SK-N-SH (cell line): ENCODE measurements at regions not wholly inside any gene's neighbourhood (a gene's known extent, or its start where the extent isn't known, plus 50 kb on each side); places are given as distances from the start of the nearest gene placed in this dataset.

ENCODE experiments used
- CTCF ChIA-PET: fragments of 300-600, 350-600 bp; formaldehyde crosslinking; extraction: SDS; loops from one replicate; lab custom pipeline; 2021; lab: Yijun Ruan, JAX
- POLR2A ChIA-PET: fragments of 350-600 bp; sonication (Branson Sonifier 250); formaldehyde crosslinking; extraction: SDS; loops from one replicate; lab custom pipeline; 2020; ENCODE audit warnings: antibody characterized with exemption, inconsistent platforms; lab: Yijun Ruan, JAX
- DNase-seq: peaks from one replicate; pipeline ENCODE4 v3.0.0; 2012
- H2AFZ ChIP-seq: fragments of 200-600 bp; sonication (generic); 2 replicates; pipeline ENCODE4 v1.8.1; 2016; ENCODE audit warnings: antibody characterized with exemption, mild to moderate bottlenecking, low read depth
- H3F3A ChIP-seq: fragments of 200-600 bp; sonication (generic); replicated peaks from 2 replicates; pipeline ENCODE3; 2016; ENCODE audit warnings: antibody characterized with exemption, mild to moderate bottlenecking; ENCODE audit not compliant: insufficient read depth
- H3K27ac ChIP-seq, 2 experiments: fragments of 200-500 bp in 1 of 2; fragments of 200-600 bp in 1 of 2; sonication (Bioruptor generic) in 1 of 2; sonication (generic), shearing (Covaris generic) in 1 of 2; 2 replicates each; pipeline versions ENCODE4 v1.5.1 to v1.6.1; 2014 to 2016; ENCODE audit warnings: low read depth in 2 of 2, inconsistent platforms in 1 of 2, low read length in 1 of 2, mild to moderate bottlenecking in 1 of 2, mixed read lengths in 1 of 2
- H3K27me3 ChIP-seq: fragments of 200-600 bp; sonication (generic), shearing (Covaris generic); 2 replicates; pipeline ENCODE4 v1.6.1; 2016; ENCODE audit warnings: mixed run types; ENCODE audit not compliant: insufficient read depth
- H3K36me3 ChIP-seq, 2 experiments: fragments of 200-500 bp in 1 of 2; fragments of 200-600 bp in 1 of 2; sonication (Bioruptor generic) in 1 of 2; sonication (generic) in 1 of 2; replicated peaks in 1 of 2; 2 replicates each; pipeline versions ENCODE3 to v1.5.1; 2014 to 2016; ENCODE audit warnings: low read length in 1 of 2, mild to moderate bottlenecking in 1 of 2; ENCODE audit not compliant: insufficient read depth in 2 of 2, control insufficient read depth in 1 of 2
- H3K4me1 ChIP-seq, 2 experiments: fragments of 200-500 bp in 1 of 2; fragments of 200-600 bp in 1 of 2; sonication (Bioruptor generic) in 1 of 2; sonication (generic), shearing (Covaris generic) in 1 of 2; 2 replicates each; pipeline versions ENCODE4 v1.5.1 to v1.6.1; 2014 to 2016; ENCODE audit warnings: low read depth in 1 of 2, low read length in 1 of 2, mixed run types in 1 of 2; ENCODE audit not compliant: insufficient read depth in 2 of 2, control insufficient read depth in 1 of 2
- H3K4me2 ChIP-seq: fragments of 200-600 bp; sonication (generic), shearing (Covaris generic); 2 replicates; pipeline ENCODE4 v1.6.1; 2017; ENCODE audit warnings: mixed run types
- H3K4me3 ChIP-seq, 2 experiments: fragments of 200-500 bp in 1 of 2; fragments of 200-600 bp in 1 of 2; sonication (Bioruptor generic) in 1 of 2; sonication (generic), shearing (Covaris generic) in 1 of 2; 2 replicates each; pipeline versions ENCODE4 v1.5.1 to v1.8.1; 2014 to 2016; ENCODE audit warnings: low read depth in 2 of 2, inconsistent platforms in 1 of 2, low read length in 1 of 2, mild to moderate bottlenecking in 1 of 2, mixed read lengths in 1 of 2, moderate library complexity in 1 of 2
- H3K79me2 ChIP-seq: fragments of 200-600 bp; sonication (generic); 2 replicates; pipeline ENCODE4 v1.8.1; 2017; ENCODE audit warnings: mild to moderate bottlenecking; ENCODE audit not compliant: insufficient read depth
- H3K9ac ChIP-seq: fragments of 200-600 bp; sonication (generic); 2 replicates; pipeline ENCODE4 v1.6.1; 2017; ENCODE audit warnings: mixed run types
- H3K9me2 ChIP-seq: fragments of 200-600 bp; sonication (generic); 2 replicates; pipeline ENCODE4 v1.6.1; 2017; ENCODE audit warnings: mixed run types
- H3K9me3 ChIP-seq: fragments of 200-600 bp; sonication (generic); 2 replicates; pipeline ENCODE4 v1.6.1; 2017; ENCODE audit warnings: mixed run types, mild to moderate bottlenecking, moderate library complexity
- H4K20me1 ChIP-seq: fragments of 200-600 bp; sonication (generic); 2 replicates; pipeline ENCODE4 v1.6.1; 2017; ENCODE audit warnings: mild to moderate bottlenecking, mixed run types; ENCODE audit not compliant: insufficient read depth
- EP300 ChIP-seq, 2 experiments: IDR thresholded peaks; 2 replicates each; pipeline versions ENCODE4 v1.4.0 to v1.6.1; 2012; ENCODE audit warnings: borderline replicate concordance in 1 of 2, low read depth in 1 of 2, low read length in 1 of 2
- EZH2phosphoT487 ChIP-seq: fragments of 200-600 bp; sonication (generic); IDR thresholded peaks from 2 replicates; pipeline ENCODE4 v1.6.1; 2017; ENCODE audit warnings: low read depth, mixed run types, mild to moderate bottlenecking, antibody characterized with exemption, moderate library complexity, borderline replicate concordance
- FOSL2 ChIP-seq: IDR thresholded peaks from 2 replicates; pipeline ENCODE4 v1.4.0; 2012; ENCODE audit warnings: low read depth, mild to moderate bottlenecking, moderate library complexity, borderline replicate concordance
- FOXJ3 ChIP-seq: sonication (generic); formaldehyde crosslinking; IDR thresholded peaks from 2 replicates; pipeline ENCODE4 v1.5.1; 2020; ENCODE audit warnings: mild to moderate bottlenecking, missing genetic modification reagents
- JUND ChIP-seq: IDR thresholded peaks from 2 replicates; pipeline ENCODE4 v1.4.0; 2012
- MAX ChIP-seq: IDR thresholded peaks from 2 replicates; pipeline ENCODE4 v1.4.0; 2012; ENCODE audit warnings: low read depth
- NFIC ChIP-seq: IDR thresholded peaks from 2 replicates; pipeline ENCODE4 v1.4.0; 2012; ENCODE audit warnings: borderline replicate concordance
- POLR2AphosphoS5 ChIP-seq: IDR thresholded peaks from 2 replicates; pipeline ENCODE4 v1.6.1; 2012; ENCODE audit warnings: low read depth, low read length
- REST ChIP-seq: IDR thresholded peaks from 2 replicates; pipeline ENCODE4 v1.6.1; 2012; ENCODE audit warnings: mild to moderate bottlenecking, low read depth, low read length, moderate library complexity
- RFX5 ChIP-seq: IDR thresholded peaks from 2 replicates; pipeline ENCODE4 v1.6.1; 2012; ENCODE audit warnings: mild to moderate bottlenecking, improper control_type of control experiment, low read length
- RXRA ChIP-seq: IDR thresholded peaks from 2 replicates; pipeline ENCODE4 v1.4.0; 2012; ENCODE audit warnings: low read depth, mild to moderate bottlenecking, borderline replicate concordance
- TAF1 ChIP-seq: IDR thresholded peaks from 2 replicates; pipeline ENCODE4 v1.6.1; 2012; ENCODE audit warnings: low read depth, mild to moderate bottlenecking, low read length, moderate library complexity, borderline replicate concordance
- TCF12 ChIP-seq: IDR thresholded peaks from 2 replicates; pipeline ENCODE4 v1.4.0; 2012
- ZBTB33 ChIP-seq: IDR thresholded peaks from 2 replicates; pipeline ENCODE4 v1.4.0; 2012; ENCODE audit warnings: low read depth, borderline replicate concordance
- WGBS: methylation state at CpG from one replicate; pipeline ENCODE4 v1.1.6; 2017; ENCODE audit warnings: low lambda C conversion rate; 5-methylcytosine and 5-hydroxymethylcytosine counted together

GRCh38 chr1:199122085-199122484 lies 483.2 kb downstream of the PTPRC start:
- no peak for TF ChIP-seq EP300 (IDR thresholded peaks at IDR 0.05; ENCODE audit: borderline replicate concordance in 1 of 2, low read depth in 1 of 2, low read length in 1 of 2)
- TF ChIP-seq REST, result no peak
- no peak for TF ChIP-seq FOSL2
- TF ChIP-seq ZBTB33, result no peak
- no peak for TF ChIP-seq RFX5
- no peak for TF ChIP-seq POLR2AphosphoS5
- no peak for TF ChIP-seq TCF12
- TF ChIP-seq EZH2phosphoT487, result no peak
- TF ChIP-seq JUND, result no peak
- no peak for TF ChIP-seq MAX
- TF ChIP-seq NFIC, result no peak
- TF ChIP-seq RXRA, result no peak
- TF ChIP-seq TAF1, result no peak
- TF ChIP-seq FOXJ3 (CRISPR knock-in tag), result no peak
- DNase-seq, result no peak
- no peaks in the 10 kb centered on the region for H3K79me2 ChIP-seq
- H2AFZ ChIP-seq, result 0 out of 2 replicates have a peak overlapping the region, but pooled peaks have one; percentile 49
- peaks cover 0 to 23% of the 10 kb centered on the region in 2 experiments; a peak in 2 of 4 replicates for H3K4me1 ChIP-seq
- ChIA-PET POLR2A (no interaction called here), CTCF (interaction anchor here (2.9 kb wide), 1 partner anchor 9 kb away, joined by 13 read pairs; no protein-coding TSS in a partner anchor)
- peak overlapping the region in 1 of 2 experiments; percentile 90; a peak in 2 of 4 replicates for H3K27ac ChIP-seq
- no peaks in the 10 kb centered on the region for H3K36me3 ChIP-seq
- WGBS, result 86% methylated on average over 2 of the region's 2 CpGs
- H3K4me3 ChIP-seq, result no peak overlapping the region
- H3K9ac ChIP-seq, result peak overlapping the region; percentile 55; the same call in 1 of the 2 replicates
- no peak overlapping the region for H3K4me2 ChIP-seq
- peaks cover 34% of the 10 kb centered on the region for H3F3A ChIP-seq
- no peaks in the 10 kb centered on the region for H3K9me2 ChIP-seq
- H4K20me1 ChIP-seq, result no peaks in the 10 kb centered on the region
- no peaks in the 10 kb centered on the region for H3K27me3 ChIP-seq
- no peaks in the 10 kb centered on the region for H3K9me3 ChIP-seq
